Thoracic aorta (tissue), 2 donors: ENCODE measurements at regions not wholly inside any gene's neighbourhood (a gene's known extent, or its start where the extent isn't known, plus 50 kb on each side); places are given as distances from the start of the nearest gene placed in this dataset.

Source experiments
- ATAC-seq: fragments of 150-250 bp; one replicate; pipeline ENCODE4 v1.8.0; 2017; ENCODE audit warnings: low read depth; ENCODE audit not compliant: insufficient number of reproducible peaks, low FRiP score
- DNase-seq: peaks from one replicate; pipeline ENCODE4 v3.0.0-alpha.2; 2020; ENCODE audit warnings: low spot score
- H3K27ac ChIP-seq, 2 donors: fragments of 200-600 bp; sonication (generic); 1 replicate in 1 of 2; 2 replicates in 1 of 2; pipeline ENCODE4 v1.5.1; 2016; ENCODE audit warnings: mild to moderate bottlenecking in 2 of 2, moderate library complexity in 2 of 2
- H3K27me3 ChIP-seq: fragments of 200-600 bp; sonication (generic); replicated peaks from 2 replicates; pipeline ENCODE4 v1.6.0; 2016; ENCODE audit warnings: mild to moderate bottlenecking; ENCODE audit not compliant: insufficient read depth
- H3K36me3 ChIP-seq: fragments of 200-600 bp; sonication (generic); one replicate; pipeline ENCODE4 v1.5.1; 2016
- H3K4me1 ChIP-seq, 2 donors: fragments of 200-600 bp; sonication (generic); 1 replicate in 1 of 2; 2 replicates in 1 of 2; pipeline versions ENCODE4 v1.5.1 to v1.6.0; 2016; ENCODE audit warnings: low read depth in 2 of 2, mild to moderate bottlenecking in 1 of 2; ENCODE audit not compliant: control insufficient read depth in 1 of 2
- H3K4me3 ChIP-seq: fragments of 200-600 bp; sonication (generic); 2 replicates; pipeline ENCODE4 v1.5.1; 2016; ENCODE audit warnings: mild to moderate bottlenecking
- H3K9me3 ChIP-seq: fragments of 200-600 bp; sonication (generic); 2 replicates; pipeline ENCODE4 v1.5.1; 2016
- TF ChIP-seq, protein P1 (sequence below): fragments of 200-600 bp; sonication (generic); IDR thresholded peaks from one replicate; pipeline ENCODE4 v1.5.1; 2019; ENCODE audit warnings: antibody characterized with exemption

DNA sequence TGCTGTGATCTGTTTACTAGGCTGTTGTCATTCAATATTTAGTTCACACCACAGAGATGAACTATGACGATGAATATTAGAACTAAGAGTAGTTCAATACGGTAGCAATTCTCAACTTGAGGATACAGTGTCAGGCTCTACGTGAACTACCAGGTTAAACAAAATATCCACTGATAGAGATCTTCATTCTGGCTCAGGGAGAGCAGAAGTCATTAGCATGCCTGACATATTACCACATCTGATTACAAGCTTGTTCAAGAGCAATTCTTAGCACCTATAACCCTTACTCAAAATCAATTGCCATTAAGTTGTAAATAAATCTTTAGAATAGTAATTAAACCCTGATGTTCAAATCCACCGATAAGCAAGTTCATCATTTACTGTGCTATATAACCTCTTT lies 207.2 kb downstream of the CHRM3 start:
- Histone ChIP-seq H3K36me3 (no peaks in the 10 kb centered on the region), H3K27ac (no peak overlapping the region), H3K4me3 (no peak overlapping the region), H3K9me3 (no peaks in the 10 kb centered on the region), H3K4me1 (no peaks in the 10 kb centered on the region), H3K27me3 (no peaks in the 10 kb centered on the region)
- TF ChIP-seq, protein P1, sequence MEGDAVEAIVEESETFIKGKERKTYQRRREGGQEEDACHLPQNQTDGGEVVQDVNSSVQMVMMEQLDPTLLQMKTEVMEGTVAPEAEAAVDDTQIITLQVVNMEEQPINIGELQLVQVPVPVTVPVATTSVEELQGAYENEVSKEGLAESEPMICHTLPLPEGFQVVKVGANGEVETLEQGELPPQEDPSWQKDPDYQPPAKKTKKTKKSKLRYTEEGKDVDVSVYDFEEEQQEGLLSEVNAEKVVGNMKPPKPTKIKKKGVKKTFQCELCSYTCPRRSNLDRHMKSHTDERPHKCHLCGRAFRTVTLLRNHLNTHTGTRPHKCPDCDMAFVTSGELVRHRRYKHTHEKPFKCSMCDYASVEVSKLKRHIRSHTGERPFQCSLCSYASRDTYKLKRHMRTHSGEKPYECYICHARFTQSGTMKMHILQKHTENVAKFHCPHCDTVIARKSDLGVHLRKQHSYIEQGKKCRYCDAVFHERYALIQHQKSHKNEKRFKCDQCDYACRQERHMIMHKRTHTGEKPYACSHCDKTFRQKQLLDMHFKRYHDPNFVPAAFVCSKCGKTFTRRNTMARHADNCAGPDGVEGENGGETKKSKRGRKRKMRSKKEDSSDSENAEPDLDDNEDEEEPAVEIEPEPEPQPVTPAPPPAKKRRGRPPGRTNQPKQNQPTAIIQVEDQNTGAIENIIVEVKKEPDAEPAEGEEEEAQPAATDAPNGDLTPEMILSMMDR, result no peak
- DNase-seq (no peak), ATAC-seq (no peak)

DNA sequence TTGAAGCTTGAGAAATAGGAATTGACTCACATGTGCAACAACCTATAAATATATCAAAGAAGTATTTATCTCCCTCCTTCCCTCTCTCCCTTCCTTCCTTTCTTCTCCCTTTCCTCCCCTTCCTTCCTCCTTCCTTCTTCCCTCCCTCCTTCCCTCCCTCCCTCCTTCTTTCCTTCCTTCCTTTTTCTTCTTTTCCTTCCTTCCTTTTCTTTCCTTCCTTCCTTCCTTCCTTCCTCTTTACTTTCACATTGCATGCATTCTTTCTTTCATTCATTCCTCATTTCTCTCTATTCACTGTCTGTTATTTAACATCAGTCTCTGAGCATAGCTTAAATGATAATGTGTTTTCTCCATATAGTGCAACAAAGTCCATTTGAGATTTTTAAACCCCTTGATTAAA lies 214.2 kb downstream of the CHRM3 start:
- TF ChIP-seq, protein P1, result no peak
- no peak for DNase-seq
- Histone ChIP-seq H3K9me3 (no peaks in the 10 kb centered on the region), H3K27me3 (no peaks in the 10 kb centered on the region), H3K4me3 (no peak overlapping the region), H3K4me1 (no peaks in the 10 kb centered on the region), H3K36me3 (no peaks in the 10 kb centered on the region), H3K27ac (no peak overlapping the region)
- ATAC-seq, result no peak

DNA sequence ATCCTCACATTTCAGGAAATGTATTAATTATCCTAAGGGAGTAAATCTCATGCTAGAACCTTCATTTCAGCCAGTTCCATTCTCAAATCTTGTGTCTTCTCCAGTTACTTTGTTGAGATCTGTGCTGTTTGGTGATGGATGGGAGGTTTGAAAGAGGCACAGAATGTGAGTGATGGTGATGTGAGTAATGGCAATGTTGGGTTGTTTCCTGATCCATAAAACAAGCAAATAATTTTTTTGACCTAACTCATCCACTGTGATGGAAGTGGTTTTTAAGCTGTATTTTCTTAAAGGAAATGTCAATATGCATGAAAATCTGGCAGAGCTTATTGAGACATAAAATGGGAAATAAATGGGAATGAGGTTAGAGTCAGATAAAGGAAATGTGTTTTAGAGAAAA lies 214.7 kb downstream of the CHRM3 start:
- ATAC-seq, result no peak
- Histone ChIP-seq H3K27ac (no peak overlapping the region), H3K36me3 (no peaks in the 10 kb centered on the region), H3K4me3 (no peak overlapping the region), H3K27me3 (no peaks in the 10 kb centered on the region), H3K9me3 (no peaks in the 10 kb centered on the region), H3K4me1 (no peaks in the 10 kb centered on the region)
- DNase-seq, result no peak
- TF ChIP-seq, protein P1, result no peak

DNA sequence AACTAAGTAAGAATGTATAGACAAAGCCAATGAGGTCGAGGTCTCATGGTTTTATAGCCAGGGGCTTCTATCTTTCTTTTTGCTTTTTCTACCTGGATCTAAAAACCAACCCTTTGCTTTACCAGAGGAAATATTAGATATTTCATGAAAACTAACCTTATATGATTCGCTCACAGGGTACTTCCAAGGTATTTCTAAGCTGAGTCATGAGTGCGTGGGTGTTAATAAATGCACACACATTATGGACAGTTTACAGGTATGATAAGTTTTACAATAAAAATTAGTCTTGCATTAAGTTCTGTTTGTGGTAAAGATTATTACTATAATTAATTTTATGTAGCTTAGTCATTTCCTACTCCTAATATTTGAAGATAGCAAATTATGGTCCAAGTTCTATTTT lies 217.2 kb downstream of the CHRM3 start:
- H3K4me3 ChIP-seq, result no peak overlapping the region
- no peak for ATAC-seq
- TF ChIP-seq, protein P1, result no peak
- H3K36me3 ChIP-seq, result no peaks in the 10 kb centered on the region
- no peaks in the 10 kb centered on the region for H3K9me3 ChIP-seq
- H3K27me3 ChIP-seq, result no peaks in the 10 kb centered on the region
- H3K27ac ChIP-seq, result no peak overlapping the region
- no peaks in the 10 kb centered on the region for H3K4me1 ChIP-seq
- DNase-seq, result no peak

DNA sequence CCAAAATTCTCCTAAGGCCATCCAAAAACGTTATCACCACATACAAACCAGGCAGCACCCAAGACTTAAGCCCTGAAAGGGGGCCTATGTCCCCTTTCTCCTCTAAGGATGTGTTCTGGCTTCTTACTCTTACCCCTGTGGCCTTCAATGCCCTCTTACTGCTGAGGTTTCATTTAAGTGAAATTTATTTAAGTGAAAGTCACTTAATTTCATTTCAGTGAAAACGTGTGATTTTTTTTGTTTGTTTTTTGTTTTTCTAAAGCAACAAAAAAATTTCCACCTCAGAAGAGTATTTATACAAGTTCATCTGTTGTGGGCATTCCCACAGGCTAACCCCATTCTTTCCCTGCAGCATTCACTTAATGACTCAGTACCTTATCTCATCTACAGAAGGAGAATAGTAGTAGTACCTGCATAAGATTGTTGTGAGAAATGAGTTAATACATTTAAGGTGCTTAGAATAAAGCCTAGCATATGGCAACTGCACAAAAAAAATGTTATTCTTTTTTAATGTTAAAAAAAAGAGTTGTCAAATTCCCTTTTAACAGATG lies 220.6 kb downstream of the CHRM3 start:
- no peaks in the 10 kb centered on the region for H3K27me3 ChIP-seq
- H3K27ac ChIP-seq, result no peak overlapping the region
- no peaks in the 10 kb centered on the region for H3K9me3 ChIP-seq
- H3K4me3 ChIP-seq, result no peak overlapping the region
- H3K36me3 ChIP-seq, result no peaks in the 10 kb centered on the region
- TF ChIP-seq, protein P1, result no peak
- H3K4me1 ChIP-seq, result no peaks in the 10 kb centered on the region
- ATAC-seq, result no peak
- DNase-seq, result no peak
